Activated naive CD4-positive, alpha-beta T cell treated with anti-CD3 and anti-CD28 coated beads for 36 hours (primary cell): ENCODE measurements at regions not wholly inside any gene's neighbourhood (a gene's known extent, or its start where the extent isn't known, plus 50 kb on each side); places are given as distances from the start of the nearest gene placed in this dataset.
A peak's percentile ranks its signal among the peaks of the same experiment; 100 is the strongest.

ENCODE experiments used
- CTCF ChIA-PET: fragments of 350-600 bp; sonication (Branson Sonifier 250); formaldehyde crosslinking; loops from one replicate; lab custom pipeline; 2021; ENCODE audit warnings: antibody characterized with exemption; lab: Charles Lee
- DNase-seq: peaks from one replicate; pipeline ENCODE4 v3.0.0-alpha.2; 2020
- H3K27ac Mint-ChIP-seq: one replicate; pipeline ENCODE4 v1.8.0; 2021; ENCODE audit warnings: mild to moderate bottlenecking, mixed read lengths
- H3K27me3 Mint-ChIP-seq: one replicate; pipeline ENCODE4 v1.8.0; 2021; ENCODE audit warnings: low read depth, mixed read lengths
- H3K36me3 Mint-ChIP-seq: one replicate; pipeline ENCODE4 v1.8.0; 2021; ENCODE audit warnings: low read depth, mixed read lengths
- H3K4me1 Mint-ChIP-seq: one replicate; pipeline ENCODE4 v1.8.0; 2021; ENCODE audit warnings: low read depth, mixed read lengths
- H3K4me3 Mint-ChIP-seq: one replicate; pipeline ENCODE4 v1.8.0; 2021; ENCODE audit warnings: mild to moderate bottlenecking, moderate library complexity, mixed read lengths
- H3K9me3 Mint-ChIP-seq: one replicate; pipeline ENCODE4 v1.8.0; 2021; ENCODE audit warnings: mixed read lengths
- intact Hi-C: fragments of 100-400 bp; cut with micrococcal nuclease; formaldehyde crosslinking; loops from one replicate; pipeline ENCODE4 v1.15.1; 2023

GRCh38 chr12:104825408-104825807, 132.7 kb downstream of the SLC41A2 start:
- Mint-ChIP-seq H3K27ac (no peak overlapping the region), H3K9me3 (peaks cover 13% of the 10 kb centered on the region), H3K27me3 (no peaks in the 10 kb centered on the region), H3K36me3 (peaks cover 1% of the 10 kb centered on the region), H3K4me3 (no peak overlapping the region), H3K4me1 (peaks cover 6% of the 10 kb centered on the region)
- peak; percentile 32 for DNase-seq
- intact Hi-C loops = loop anchor here (1.0 kb wide), 3 partner anchors 92 to 443 kb away; no protein-coding TSS in a partner anchor
- CTCF ChIA-PET = no interaction called here

DNA sequence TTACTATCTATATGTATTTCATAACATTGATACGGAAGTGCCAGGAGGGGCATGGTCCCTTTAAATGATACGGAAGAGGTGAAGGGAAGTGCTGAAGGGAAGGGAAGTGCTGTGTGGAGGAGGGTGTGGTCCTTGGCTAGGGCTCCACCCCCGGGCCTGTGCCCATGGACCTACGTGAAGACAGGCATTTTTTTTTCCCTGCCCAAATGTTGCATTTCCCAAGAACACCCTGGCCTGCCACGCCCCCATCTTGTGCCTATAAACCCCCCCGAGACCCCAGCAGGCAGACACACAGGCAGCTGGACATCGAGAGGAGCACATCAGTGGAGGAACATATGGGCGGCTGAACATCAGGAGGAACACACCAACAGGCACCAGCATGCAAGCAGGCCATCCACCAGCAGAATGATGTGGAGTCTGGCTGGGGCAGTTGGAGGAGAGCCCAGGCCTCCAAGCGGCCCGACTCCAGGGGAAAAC, 134.1 kb downstream of the SLC41A2 start:
- H3K4me3 Mint-ChIP-seq = no peak overlapping the region
- H3K9me3 Mint-ChIP-seq = peaks cover 13% of the 10 kb centered on the region
- intact Hi-C loops = loop anchor here (5.0 kb wide), 1 partner anchor 367 kb away; the partner anchor contains the start of gene CHST11

DNA sequence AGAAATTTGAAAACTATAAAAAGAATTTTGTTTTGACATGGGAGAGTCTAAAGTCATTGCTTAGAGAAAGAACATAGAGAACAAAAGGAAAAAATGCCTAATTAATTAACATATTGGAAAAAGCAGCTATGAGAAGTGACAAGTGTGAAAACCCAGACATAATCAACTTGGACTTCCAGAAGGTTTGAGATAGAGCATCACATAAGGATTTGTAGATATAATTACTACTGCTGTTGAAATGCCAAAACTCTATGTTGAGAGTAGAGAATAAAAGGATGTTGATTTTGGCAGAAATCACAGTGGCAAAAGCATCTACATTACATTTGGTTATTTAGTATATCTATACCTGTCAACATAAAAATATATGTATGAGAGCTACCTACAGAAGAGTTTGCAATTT, 135.1 kb downstream of the SLC41A2 start:
- H3K4me3 Mint-ChIP-seq = no peak overlapping the region
- H3K27ac Mint-ChIP-seq = no peak overlapping the region
- intact Hi-C loops = loop anchor here (5.0 kb wide), 1 partner anchor 366 kb away; the partner anchor contains the start of gene CHST11
- H3K9me3 Mint-ChIP-seq = peaks cover 13% of the 10 kb centered on the region
- peaks cover 6% of the 10 kb centered on the region for H3K4me1 Mint-ChIP-seq
- H3K36me3 Mint-ChIP-seq = peaks cover 1% of the 10 kb centered on the region
- no peaks in the 10 kb centered on the region for H3K27me3 Mint-ChIP-seq
- CTCF ChIA-PET = interaction anchor here (0.7 to 1.2 kb wide), 2 partner anchors 27 to 450 kb away, joined by 3 to 4 read pairs; no protein-coding TSS in a partner anchor
- DNase-seq = no peak

More for the DNA sequence above, 134.1 kb downstream of the SLC41A2 start:
- peaks cover 6% of the 10 kb centered on the region for H3K4me1 Mint-ChIP-seq
- DNase-seq = no peak
- CTCF ChIA-PET = no interaction called here
- H3K27ac Mint-ChIP-seq = no peak overlapping the region
- H3K27me3 Mint-ChIP-seq = no peaks in the 10 kb centered on the region
- peaks cover 1% of the 10 kb centered on the region for H3K36me3 Mint-ChIP-seq

DNA sequence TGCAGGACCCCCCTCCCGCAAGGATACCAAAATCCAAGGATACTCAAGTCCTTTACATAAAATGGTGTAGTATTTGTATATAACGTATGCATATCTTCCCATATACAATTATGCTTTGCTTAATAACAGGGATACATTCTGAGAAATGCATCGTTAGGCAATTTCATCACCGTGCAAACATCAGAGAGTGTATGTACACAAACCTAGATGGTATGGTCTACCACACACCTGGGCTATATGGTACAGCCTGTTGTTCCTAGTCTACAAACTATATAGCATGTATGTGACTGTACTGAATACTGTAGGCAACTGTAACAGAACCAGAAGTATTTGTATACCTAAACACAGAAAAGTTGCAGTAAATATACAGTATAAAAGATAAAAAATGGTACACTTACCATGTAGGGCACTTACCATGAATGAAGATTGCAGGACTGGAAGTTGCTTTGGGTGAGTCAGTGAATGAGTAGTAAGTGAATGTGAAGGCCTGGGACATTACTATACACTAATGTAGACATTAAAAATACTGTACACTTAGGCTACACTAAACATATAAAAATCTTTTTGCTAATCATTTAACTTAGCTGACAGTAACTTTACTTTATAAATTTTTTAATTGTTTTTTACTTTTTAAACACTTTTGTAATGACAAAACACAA, 141.1 kb downstream of the SLC41A2 start:
- no peak overlapping the region for H3K4me3 Mint-ChIP-seq
- H3K36me3 Mint-ChIP-seq = no peaks in the 10 kb centered on the region
- no peak overlapping the region for H3K27ac Mint-ChIP-seq
- CTCF ChIA-PET = interaction anchor here (0.7 kb wide), 1 partner anchor 125 kb away, joined by 5 read pairs; no protein-coding TSS in a partner anchor
- no peaks in the 10 kb centered on the region for H3K9me3 Mint-ChIP-seq
- intact Hi-C loops = no loop called here
- no peaks in the 10 kb centered on the region for H3K27me3 Mint-ChIP-seq
- no peaks in the 10 kb centered on the region for H3K4me1 Mint-ChIP-seq
- no peak for DNase-seq

DNA sequence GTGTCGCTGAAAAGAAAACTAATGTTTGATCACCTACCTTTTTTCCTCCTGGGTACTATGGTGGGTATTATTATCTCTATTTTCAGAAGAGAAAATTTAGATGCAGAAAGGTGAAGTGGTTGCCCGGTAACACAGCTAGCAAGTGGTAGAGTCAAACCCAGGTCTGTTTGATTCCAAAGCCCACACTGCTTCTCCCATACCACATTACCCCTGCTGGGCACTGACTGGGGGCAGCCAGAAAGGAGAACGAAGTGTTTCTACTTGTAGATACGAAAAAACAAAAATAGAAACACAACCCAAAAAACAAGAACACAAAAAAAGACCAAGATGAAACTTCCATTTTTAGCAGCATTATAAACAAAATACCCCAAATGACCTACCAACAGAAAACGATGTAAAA, 142.2 kb downstream of the SLC41A2 start:
- intact Hi-C loops = no loop called here
- H3K36me3 Mint-ChIP-seq = no peaks in the 10 kb centered on the region
- H3K27ac Mint-ChIP-seq = no peak overlapping the region
- DNase-seq = no peak
- H3K27me3 Mint-ChIP-seq = no peaks in the 10 kb centered on the region
- H3K4me3 Mint-ChIP-seq = no peak overlapping the region
- CTCF ChIA-PET = no interaction called here
- H3K9me3 Mint-ChIP-seq = no peaks in the 10 kb centered on the region
- no peaks in the 10 kb centered on the region for H3K4me1 Mint-ChIP-seq

- no peak overlapping the region for H3K4me3 Mint-ChIP-seq
- no peaks in the 10 kb centered on the region for H3K9me3 Mint-ChIP-seq
- no peaks in the 10 kb centered on the region for H3K4me1 Mint-ChIP-seq
- CTCF ChIA-PET = interaction anchor here (0.6 to 2.3 kb wide), 2 partner anchors 24 to 506 kb away, joined by 5 to 8 read pairs; no protein-coding TSS in a partner anchor
- H3K36me3 Mint-ChIP-seq = no peaks in the 10 kb centered on the region
- no peaks in the 10 kb centered on the region for H3K27me3 Mint-ChIP-seq
- intact Hi-C loops = no loop called here
- no peak overlapping the region for H3K27ac Mint-ChIP-seq
- DNase-seq = no peak
Measured at GRCh38 chr12:104814944-104815343, 143.1 kb downstream of the SLC41A2 start.
